Small intestine (tissue), 7 donors: ENCODE measurements at regions not wholly inside any gene's neighbourhood (a gene's known extent, or its start where the extent isn't known, plus 50 kb on each side); places are given as distances from the start of the nearest gene placed in this dataset.

Source experiments
- DNase-seq, 2 donors: peaks; one replicate each; pipeline versions ENCODE4 v3.0.0 to v3.0.0-alpha.2; 2013
- FAIRE-seq: peaks from 2 replicates; lab custom pipeline; 2012; peaks lifted over from hg19 to GRCh38; lab: Jason Lieb, UNC
- H3K27ac ChIP-seq, 3 donors: one replicate each; pipeline ENCODE4 v1.5.1; 2013; ENCODE audit warnings: low read length in 2 of 3, mild to moderate bottlenecking in 2 of 3, control low read depth in 1 of 3, inconsistent platforms in 1 of 3, low read depth in 1 of 3, moderate library complexity in 1 of 3
- H3K27me3 ChIP-seq, 3 donors: one replicate each; pipeline ENCODE4 v1.6.1; 2013; ENCODE audit warnings: low read length in 3 of 3, inconsistent platforms in 1 of 3; ENCODE audit not compliant: control insufficient read depth in 3 of 3, insufficient read depth in 3 of 3
- H3K36me3 ChIP-seq, 3 donors: one replicate each; pipeline ENCODE4 v1.6.1; 2013; ENCODE audit warnings: low read length in 3 of 3, inconsistent platforms in 1 of 3, low read depth in 1 of 3, mild to moderate bottlenecking in 1 of 3, moderate library complexity in 1 of 3; ENCODE audit not compliant: control insufficient read depth in 3 of 3, insufficient read depth in 2 of 3
- H3K4me1 ChIP-seq, 3 donors: one replicate each; pipeline ENCODE4 v1.6.1; 2013; ENCODE audit warnings: low read length in 2 of 3, inconsistent platforms in 1 of 3, low read depth in 1 of 3, mild to moderate bottlenecking in 1 of 3, moderate library complexity in 1 of 3; ENCODE audit not compliant: control insufficient read depth in 3 of 3, insufficient read depth in 2 of 3
- H3K4me3 ChIP-seq, 3 donors: one replicate each; pipeline ENCODE4 v1.5.1; 2013; ENCODE audit warnings: low read length in 3 of 3, control low read depth in 1 of 3, inconsistent platforms in 1 of 3, low read depth in 1 of 3, mild to moderate bottlenecking in 1 of 3, moderate library complexity in 1 of 3
- H3K9me3 ChIP-seq, 2 donors: one replicate each; pipeline ENCODE4 v1.6.1; 2013; ENCODE audit warnings: low read depth in 1 of 2, low read length in 1 of 2; ENCODE audit not compliant: control insufficient read depth in 2 of 2, insufficient read depth in 1 of 2
- WGBS, 3 donors: extraction: QIAGEN DNeasy Blood & Tissue Kit; methylation state at CpG; one replicate each; pipeline ENCODE4 v1.1.7; 2013; 5-methylcytosine and 5-hydroxymethylcytosine counted together
- donor health status: healthy with polysubstance abuse.
- donor health status: control.
- donor health status: control.
- donor health status: Bipolar disorder and iron deficiency.
- donor health status: healthy.

- FAIRE-seq (no peak), DNase-seq (no peak)
- Histone ChIP-seq H3K4me3 (no peak overlapping the region), H3K27ac (no peak overlapping the region), H3K4me1 (no peaks in the 10 kb centered on the region), H3K9me3 (no peaks in the 10 kb centered on the region), H3K27me3 (no peaks in the 10 kb centered on the region), H3K36me3 (no peaks in the 10 kb centered on the region)
- 74 to 88% (median 81%) methylated on average over 2 of the region's 2 CpGs for whole genome bisulfite sequencing, 3 donors
These were observed 287.9 kb upstream of the PUDP start for GRCh38 chrX:7435822-7436221.

- DNase-seq, result no peak
- Histone ChIP-seq H3K4me1 (no peaks in the 10 kb centered on the region), H3K27ac (no peak overlapping the region), H3K9me3 (no peaks in the 10 kb centered on the region), H3K27me3 (no peaks in the 10 kb centered on the region), H3K36me3 (no peaks in the 10 kb centered on the region), H3K4me3 (no peak overlapping the region)
- 69 to 86% (median 85%) methylated on average over 2 of the region's 2 CpGs for WGBS, 3 donors
- FAIRE-seq, result no peak
These were observed 284.9 kb upstream of the PUDP start for GRCh38 chrX:7432901-7433300.

GRCh38 chrX:7420717-7421116, 272.8 kb upstream of the PUDP start:
- no peak for FAIRE-seq
- Histone ChIP-seq H3K4me1 (no peaks in the 10 kb centered on the region), H3K9me3 (no peaks in the 10 kb centered on the region), H3K36me3 (no peaks in the 10 kb centered on the region), H3K27ac (no peak overlapping the region), H3K4me3 (no peak overlapping the region), H3K27me3 (no peaks in the 10 kb centered on the region)
- WGBS, 3 donors, result 90 to 100% (median 95%) methylated on average over 1 of the region's 1 CpG
- no peak for DNase-seq

GRCh38 chrX:7414753-7415152, 266.8 kb upstream of the PUDP start:
- Histone ChIP-seq H3K4me3 (no peak overlapping the region), H3K27me3 (no peaks in the 10 kb centered on the region), H3K9me3 (peaks cover 0 to 2% of the 10 kb centered on the region in 2 donors), H3K27ac (no peak overlapping the region), H3K4me1 (no peaks in the 10 kb centered on the region), H3K36me3 (no peaks in the 10 kb centered on the region)
- no peak for DNase-seq
- FAIRE-seq, result no peak
- 71 to 82% (median 72%) methylated on average over 2 of the region's 2 CpGs for WGBS, 3 donors

GRCh38 chrX:7412840-7413239, 264.9 kb upstream of the PUDP start:
- no peak for FAIRE-seq
- WGBS, 3 donors, result 71 to 86% (median 83%) methylated on average over 4 of the region's 4 CpGs
- Histone ChIP-seq H3K27ac (no peak overlapping the region), H3K4me3 (no peak overlapping the region), H3K27me3 (no peaks in the 10 kb centered on the region), H3K9me3 (peaks cover 0 to 2% of the 10 kb centered on the region in 2 donors), H3K36me3 (no peaks in the 10 kb centered on the region), H3K4me1 (no peaks in the 10 kb centered on the region)
- DNase-seq, result no peak

- H3K4me3 ChIP-seq, result no peak overlapping the region
- 82 to 86% (median 85%) methylated on average over 5 of the region's 5 CpGs for WGBS, 3 donors
- peaks cover 0 to 2% of the 10 kb centered on the region in 2 donors for H3K9me3 ChIP-seq
- no peak for DNase-seq
- H3K27me3 ChIP-seq, result no peaks in the 10 kb centered on the region
- H3K36me3 ChIP-seq, result no peaks in the 10 kb centered on the region
- H3K27ac ChIP-seq, result no peak overlapping the region
- FAIRE-seq, result no peak
- no peaks in the 10 kb centered on the region for H3K4me1 ChIP-seq
These were observed 261.9 kb upstream of the PUDP start for GRCh38 chrX:7409866-7410265.

- H3K4me1 ChIP-seq, result no peaks in the 10 kb centered on the region
- H3K4me3 ChIP-seq, result no peak overlapping the region
- no peak overlapping the region for H3K27ac ChIP-seq
- H3K36me3 ChIP-seq, result no peaks in the 10 kb centered on the region
- 89 to 100% (median 92%) methylated on average over 2 of the region's 2 CpGs for WGBS, 3 donors
- no peaks in the 10 kb centered on the region for H3K9me3 ChIP-seq
- DNase-seq, result no peak
- H3K27me3 ChIP-seq, result no peaks in the 10 kb centered on the region
- no peak for FAIRE-seq
These were observed 251.4 kb upstream of the PUDP start for GRCh38 chrX:7399373-7399772.

- Histone ChIP-seq H3K27me3 (no peaks in the 10 kb centered on the region), H3K9me3 (no peaks in the 10 kb centered on the region), H3K27ac (no peak overlapping the region), H3K36me3 (no peaks in the 10 kb centered on the region), H3K4me1 (no peaks in the 10 kb centered on the region), H3K4me3 (no peak overlapping the region)
- WGBS, 3 donors, result 36 to 56% (median 38%) methylated on average over 2 of the region's 2 CpGs
- no peak for DNase-seq
- no peak for FAIRE-seq
These were observed 242.5 kb upstream of the PUDP start for GRCh38 chrX:7390441-7390840.

- Histone ChIP-seq H3K4me1 (no peaks in the 10 kb centered on the region), H3K27ac (no peak overlapping the region), H3K9me3 (no peaks in the 10 kb centered on the region), H3K36me3 (no peaks in the 10 kb centered on the region), H3K27me3 (no peaks in the 10 kb centered on the region), H3K4me3 (no peak overlapping the region)
- WGBS, 3 donors, result 58 to 68% (median 63%) methylated on average over 2 of the region's 2 CpGs
- DNase-seq (no peak), FAIRE-seq (no peak)
These were observed 241.6 kb upstream of the PUDP start for GRCh38 chrX:7389576-7389975.
